ENCODE measurements at regions not wholly inside any gene's neighbourhood (a gene's known extent, or its start where the extent isn't known, plus 50 kb on each side); places are given as distances from the start of the nearest gene placed in this dataset.
"Not testable (repeated sequence)": the region's sequence is repeated elsewhere in the genome, so short reads cannot be mapped to it uniquely, and the experiment has no call there.

DNA sequence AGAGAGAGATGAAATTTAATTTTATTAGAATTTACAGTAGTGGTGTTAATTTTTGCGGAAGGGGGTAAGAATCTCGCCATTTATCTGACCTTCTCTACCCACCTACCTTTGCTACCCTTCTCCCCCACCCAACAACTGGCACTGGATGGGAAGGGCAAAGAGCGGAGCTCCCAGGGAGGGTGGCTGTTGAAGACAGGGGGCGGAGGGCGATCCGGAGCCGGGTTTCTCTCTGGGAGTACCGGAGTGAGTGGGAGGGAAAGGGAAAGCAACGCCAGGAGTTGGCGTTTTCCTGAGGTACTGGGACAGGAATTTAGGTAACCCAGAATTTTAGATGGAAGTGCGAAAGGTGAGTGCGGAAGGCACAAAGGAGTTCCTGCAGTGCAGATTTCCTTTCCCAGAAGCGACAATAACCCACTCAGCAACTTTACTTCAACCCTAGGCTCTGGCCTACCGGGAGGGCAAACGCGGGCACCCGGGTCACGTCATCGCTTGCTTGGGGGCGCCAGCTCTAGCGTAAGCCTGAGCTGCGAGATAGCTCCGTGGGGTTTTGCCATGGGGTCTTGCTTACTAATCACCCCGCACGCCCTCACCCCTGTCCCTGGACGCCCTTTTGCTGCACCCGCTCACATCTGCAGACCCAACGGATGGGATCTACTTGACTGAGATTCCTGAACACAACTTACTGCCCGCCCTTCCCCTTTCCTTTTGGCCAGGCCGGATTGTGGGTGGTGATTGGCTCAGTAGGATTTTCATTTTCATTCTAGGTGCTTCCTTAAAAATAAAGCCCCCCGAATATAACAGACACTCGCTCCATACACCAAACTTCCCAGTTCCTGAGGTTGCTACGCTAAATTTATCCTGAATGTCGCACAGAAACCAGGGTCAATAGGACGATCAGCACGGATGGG, 413.0 kb upstream of the ESRRG start:
- DNase-seq: no peak

DNA sequence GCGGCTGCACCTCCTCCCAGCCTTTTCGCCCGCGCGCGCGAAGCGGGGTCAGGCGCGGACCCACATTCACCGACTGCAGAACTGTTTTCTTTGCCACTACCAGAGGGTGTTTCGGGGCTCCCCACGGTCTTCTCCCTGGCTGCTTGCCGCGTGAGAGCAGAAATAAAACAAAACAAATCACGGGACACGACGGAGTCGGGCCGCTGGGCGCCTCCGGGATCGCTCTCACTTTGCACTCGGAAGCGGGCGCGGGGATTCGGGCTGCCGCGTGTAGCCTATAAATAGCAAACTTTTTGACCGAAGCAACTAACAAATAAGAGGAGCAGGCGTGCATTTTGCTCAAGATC, 412.3 kb upstream of the ESRRG start:
- DNase-seq: no peak

DNA sequence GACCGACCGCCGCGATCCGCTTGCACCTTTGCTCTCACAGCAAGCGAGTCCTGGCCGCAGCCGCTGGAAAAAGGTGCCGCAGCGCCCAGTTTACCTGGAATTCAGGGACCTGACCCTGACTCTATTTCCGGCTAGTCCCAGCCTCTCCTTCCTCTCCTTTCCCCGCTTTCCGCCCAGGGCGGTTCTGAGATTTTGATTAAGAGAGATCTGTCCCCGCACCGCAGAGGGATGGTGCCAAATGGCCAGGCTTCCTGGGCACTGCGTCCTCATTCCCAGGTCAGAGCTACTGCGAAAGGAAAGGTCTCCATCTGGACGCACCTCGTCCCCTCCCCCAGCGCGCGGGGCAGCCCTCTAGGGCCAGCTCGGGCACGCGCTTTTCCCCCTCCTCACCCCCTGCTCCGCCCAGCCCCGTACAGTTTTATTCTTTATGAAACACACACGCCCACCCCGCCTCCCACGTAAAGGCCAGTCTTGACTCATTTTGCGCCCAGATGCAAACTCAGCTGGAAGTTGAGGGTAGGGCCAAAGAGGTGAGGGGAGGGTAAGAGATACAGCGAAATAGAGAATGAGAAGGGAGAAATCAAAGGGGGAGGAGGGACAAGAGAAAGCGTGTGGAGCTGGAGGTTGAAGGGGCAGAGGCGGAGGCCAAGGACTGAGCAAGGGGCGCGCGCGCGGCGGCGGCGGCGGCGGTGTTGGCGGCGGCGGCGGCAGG, 411.8 kb upstream of the ESRRG start:
- no peak for DNase-seq

DNA sequence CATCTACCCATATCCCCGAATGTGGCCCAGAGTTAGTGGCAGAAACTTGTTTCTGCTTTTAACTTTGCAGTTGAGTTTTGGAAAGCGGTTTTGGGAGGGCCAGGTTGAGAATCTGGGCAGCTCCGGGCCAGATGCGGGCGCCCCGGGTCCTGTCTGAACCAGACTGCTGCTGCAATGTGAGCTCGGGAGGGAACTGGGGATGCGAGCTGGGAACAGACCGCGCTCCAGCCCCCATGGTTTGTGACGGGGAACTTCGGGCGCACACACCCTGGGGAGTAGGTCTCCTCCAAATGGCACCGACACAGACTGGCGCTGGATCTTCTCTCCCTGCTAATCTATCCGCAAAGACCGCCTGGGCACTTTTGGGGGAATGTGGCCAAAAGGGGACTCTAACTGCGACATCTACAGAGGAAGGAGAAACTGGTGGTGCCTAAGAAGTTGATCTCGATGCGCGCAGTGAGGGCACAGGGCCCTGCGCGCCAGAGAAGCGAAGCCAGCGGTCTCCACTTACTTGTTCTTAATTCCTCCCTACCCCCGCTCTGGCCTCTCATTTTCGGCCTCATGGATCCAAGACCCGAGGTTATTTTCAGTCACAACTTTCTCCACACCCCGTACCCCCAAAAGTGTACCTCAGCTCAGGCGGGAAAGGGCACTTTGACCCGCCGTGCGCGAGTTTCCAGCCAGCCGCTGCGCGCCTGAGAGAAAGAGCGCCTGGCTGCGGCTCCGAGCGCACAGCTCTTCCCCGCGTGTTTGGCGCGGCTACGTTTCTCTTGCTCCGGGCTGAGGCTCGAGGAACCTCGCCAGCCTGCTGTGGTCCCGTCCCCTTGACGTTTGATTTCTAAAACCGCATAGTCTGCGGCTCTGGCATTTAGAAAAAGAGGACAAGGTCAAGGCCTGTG, 411.0 kb upstream of the ESRRG start:
- no peak for DNase-seq

DNA sequence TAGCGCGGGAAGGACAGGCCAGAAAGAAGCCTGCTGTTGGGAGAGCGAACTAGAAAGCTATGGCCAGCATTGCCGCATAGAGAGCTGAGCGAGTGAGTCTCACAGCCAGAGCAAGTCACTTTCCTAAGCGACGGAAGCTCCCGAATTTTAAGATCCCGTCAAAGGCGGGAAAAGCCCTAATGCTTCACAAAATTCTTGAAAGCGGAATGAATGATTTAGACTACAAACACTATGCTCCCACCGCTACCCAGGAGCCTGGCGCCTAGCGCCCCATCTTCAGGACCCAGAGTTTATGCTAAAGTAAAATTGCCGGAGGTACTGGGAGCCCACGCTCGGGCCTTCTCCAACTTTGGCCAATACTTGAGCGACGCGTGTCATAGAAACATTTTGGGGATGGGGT, 409.9 kb upstream of the ESRRG start:
- DNase-seq: no peak

DNA sequence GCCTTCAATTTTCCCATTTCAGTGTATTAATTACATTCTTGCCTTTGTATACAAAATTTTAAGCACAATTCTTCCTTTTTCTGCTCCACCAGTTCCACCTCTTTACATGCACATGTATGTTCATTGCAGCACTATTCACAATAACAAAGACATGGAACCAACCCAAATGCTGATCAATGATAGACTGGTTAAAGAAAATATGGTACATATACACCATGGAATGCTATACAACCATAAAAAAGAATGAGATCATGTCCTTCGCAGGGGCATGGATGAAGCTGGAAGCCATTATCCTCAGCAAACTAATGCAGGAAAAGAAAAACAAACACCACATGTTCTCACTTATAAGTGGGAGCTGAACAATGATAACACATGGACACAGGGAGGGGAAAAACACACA, 400.1 kb upstream of the ESRRG start:
- DNase-seq: not testable (repeated sequence)

DNA sequence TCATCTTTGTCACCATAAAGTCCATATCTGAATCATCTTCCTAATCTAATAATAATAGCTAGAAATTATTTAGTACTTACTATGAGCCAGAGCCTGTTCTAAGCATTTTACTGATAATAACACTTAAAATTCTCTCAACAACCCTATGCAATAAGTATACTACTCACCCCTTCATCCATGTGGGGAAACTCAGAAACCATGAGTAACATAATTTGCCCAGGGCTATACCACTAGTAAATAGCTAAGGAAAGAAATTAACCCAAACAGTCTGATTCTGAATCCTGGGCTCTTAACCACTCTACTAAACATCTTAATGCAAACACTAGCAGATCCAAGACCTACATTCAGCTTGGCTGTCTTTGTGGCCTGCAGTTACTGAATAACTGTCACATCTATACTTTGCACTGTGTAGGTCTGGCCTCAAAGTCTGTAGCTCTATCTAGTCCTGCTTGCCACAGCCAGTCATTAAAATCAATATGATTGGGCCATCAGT, 394.8 kb upstream of the ESRRG start:
- no peak for DNase-seq

DNA sequence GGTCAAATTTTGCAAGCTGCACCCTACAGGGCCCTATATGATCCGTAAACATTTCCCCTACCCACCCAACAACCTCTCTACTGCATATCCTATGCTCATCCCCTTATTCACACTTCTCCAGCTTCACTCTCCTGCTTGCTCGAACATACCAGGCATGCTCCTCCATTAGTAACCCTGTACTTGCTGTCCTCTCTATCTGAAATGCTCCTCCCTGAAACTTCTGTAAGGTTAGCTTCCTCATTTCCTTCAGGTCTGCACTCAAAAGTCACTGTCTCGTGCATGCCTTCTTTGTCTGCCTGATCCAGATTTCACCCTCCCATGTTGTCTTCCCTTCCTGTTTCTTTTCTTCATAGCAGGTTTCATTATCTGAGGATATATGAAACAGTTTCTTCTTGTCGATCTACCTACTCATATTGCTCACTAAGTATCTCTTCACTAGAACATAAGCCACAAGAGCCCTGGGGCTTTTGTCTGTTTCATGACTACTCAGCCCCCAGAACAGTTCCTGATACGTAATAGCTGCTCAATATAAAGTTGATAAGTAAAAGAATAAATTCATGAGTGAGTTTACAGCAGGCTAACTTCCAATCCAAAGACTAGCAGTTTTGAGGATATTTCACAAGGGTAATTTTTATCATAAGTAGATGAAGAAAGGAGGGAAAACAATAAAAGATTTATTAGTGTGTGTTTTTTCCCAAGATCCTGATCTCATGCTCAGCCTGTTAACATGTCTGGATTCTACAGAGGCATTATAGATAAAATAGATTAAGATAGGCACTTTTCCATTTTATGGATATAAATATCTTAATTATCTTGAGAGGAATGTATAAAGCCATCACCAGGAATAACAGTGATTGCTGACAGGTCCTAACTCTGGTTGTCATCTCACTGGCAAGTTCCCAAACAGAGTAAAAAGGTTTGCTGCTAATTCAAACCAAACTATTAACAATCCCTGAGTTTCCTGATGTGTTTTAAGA, 392.5 kb upstream of the ESRRG start:
- no peak for DNase-seq

DNA sequence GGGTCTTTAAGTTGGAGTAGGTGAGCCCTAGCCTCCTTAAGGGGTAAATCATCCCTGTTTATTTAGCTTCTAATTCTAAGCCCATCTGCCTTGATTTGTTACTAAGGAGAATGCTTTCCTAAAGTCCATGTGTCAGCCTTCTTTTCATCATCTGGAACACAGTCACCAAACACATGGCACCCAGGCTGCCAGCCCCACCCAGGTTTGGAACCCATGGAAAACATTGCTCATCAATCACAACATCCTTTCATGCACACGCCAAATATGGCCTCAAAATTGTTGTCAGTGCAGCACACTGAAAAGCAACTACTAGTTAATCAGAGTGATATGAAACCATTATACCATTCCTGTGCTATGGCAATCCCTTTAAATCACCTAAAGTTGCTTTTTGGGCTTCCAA, 386.7 kb upstream of the ESRRG start:
- no peak for DNase-seq

DNA sequence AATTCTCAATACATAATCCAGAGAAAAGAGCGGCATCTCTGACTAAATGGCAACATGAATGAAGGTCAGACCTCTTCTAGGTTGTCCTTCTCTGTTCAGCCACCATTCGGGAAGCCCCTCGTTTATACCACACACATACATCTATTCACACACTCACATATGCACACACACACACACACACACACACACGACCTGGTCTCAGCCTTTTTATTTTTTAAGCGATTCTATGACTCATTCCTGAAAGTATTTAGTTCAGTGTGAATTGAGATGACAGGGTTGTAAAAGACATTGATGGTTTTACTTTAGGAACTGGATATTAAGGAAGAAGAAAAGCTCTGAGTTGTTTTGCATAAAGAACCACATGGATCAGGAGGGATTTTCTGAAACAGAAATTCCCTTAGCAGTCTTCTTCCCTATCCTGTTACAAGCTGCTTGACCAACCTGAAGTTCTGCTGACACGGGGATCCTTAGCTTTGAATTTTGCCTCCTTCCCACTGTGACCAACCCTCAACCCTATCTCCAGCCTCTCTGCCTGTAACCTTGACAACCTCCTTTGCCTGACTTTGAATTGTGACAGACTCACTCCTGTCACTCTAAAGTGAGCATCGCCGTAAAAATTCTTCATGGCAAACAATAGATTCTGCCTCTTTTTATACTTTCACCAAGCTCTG, 383.1 kb upstream of the ESRRG start:
- no peak for DNase-seq

DNA sequence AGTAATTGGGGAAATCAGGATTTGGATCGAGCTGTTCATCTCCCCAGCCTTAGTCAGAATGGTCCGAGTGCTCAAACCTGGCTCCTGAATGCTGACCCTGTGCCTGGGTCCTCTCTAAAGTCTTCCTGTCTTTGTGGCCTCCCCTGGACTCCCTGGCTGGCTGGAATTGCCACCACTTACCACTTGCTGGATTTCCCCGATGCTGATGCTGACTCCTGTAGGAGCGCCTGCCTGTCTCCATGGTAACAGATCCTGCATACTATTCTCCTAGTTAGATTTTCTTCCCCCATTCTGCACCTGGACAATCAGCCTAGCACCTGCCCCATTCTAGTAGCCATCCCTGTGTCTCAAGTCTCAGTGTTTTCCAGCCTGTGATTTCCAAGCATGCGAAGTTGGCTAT, 382.2 kb upstream of the ESRRG start:
- DNase-seq: no peak

DNA sequence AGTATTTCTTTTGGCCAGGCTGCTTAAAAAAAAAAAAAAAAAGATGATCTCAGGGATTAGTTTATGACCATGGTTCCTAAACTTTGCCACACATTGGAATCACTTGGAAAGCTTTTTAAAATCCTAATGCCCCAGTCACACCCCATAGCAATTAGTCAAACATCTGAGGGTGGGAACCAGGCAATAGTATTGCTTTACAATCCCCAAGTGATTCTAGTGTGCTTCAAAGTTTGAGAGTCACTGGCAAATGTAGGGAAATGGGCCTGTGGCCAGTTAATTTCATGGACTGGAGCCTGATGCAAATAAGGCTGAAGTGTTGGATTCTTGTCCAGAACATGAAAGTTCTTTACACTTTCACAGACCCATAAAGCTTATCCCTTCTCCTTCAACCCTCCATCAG, 374.6 kb upstream of the ESRRG start:
- DNase-seq: no peak

DNA sequence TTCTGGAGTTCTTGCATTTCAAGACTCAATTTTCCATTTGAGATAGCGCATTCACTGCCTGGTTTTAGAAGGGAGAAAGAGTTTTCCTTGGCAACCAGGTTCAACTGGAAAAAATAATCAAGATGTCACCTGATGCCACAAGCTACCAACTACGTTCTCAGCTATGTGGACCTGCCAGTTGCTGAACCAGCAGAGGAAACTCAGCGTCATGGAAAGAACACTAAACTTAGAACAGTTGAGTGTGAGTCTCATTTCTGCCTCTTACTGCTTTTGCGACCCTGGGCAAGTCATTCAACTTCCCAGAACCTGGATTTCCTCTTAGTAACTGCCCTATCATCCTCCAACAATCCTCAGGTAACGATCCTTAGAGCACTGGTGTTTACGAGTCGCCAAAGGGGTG, 373.0 kb upstream of the ESRRG start:
- no peak for DNase-seq

DNA sequence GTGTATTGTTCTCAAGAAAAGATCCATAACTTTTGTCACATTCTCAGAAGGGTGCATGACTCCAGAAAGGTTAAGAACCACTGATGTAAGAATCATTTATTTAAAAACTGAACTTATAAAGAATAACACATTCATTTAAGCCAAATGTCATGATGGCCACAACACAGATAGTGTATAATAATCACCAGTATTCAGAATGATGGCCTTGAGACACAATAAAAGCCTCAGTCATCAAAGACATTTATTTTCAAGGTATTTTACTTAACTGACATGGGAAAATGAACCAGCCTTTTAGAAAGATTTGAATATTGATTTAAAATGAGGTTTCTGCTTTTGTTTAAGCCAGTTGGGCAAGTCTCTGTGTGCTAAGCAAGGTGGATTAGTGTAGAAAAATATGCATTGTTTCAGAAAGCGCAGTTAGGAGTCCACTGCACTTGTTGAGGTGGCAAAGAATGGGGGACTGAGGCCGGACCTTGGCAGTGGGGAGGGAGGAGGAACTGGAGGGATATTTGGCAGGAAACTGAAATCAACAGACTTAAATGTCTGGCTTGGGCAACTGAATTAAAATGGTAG, 371.9 kb upstream of the ESRRG start:
- no peak for DNase-seq

DNA sequence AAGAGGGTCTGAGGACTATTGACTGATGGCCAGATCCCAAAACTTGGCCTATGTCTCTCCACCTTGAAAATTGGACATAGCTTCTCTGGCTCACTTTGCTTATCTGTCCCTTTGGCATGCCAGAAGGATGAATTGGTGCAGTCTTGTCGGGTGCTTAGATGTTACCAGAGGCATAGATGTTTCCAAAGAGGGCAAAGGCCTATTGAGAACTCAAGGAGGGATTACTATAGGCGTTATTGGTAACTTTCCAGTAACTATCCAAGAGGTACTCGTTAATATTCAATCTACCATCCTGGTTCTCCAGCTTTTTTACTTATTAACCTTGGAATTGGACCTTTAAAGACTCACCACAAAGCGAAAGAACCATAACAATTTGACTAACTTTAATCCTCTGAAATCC, 368.3 kb upstream of the ESRRG start:
- DNase-seq: no peak

DNA sequence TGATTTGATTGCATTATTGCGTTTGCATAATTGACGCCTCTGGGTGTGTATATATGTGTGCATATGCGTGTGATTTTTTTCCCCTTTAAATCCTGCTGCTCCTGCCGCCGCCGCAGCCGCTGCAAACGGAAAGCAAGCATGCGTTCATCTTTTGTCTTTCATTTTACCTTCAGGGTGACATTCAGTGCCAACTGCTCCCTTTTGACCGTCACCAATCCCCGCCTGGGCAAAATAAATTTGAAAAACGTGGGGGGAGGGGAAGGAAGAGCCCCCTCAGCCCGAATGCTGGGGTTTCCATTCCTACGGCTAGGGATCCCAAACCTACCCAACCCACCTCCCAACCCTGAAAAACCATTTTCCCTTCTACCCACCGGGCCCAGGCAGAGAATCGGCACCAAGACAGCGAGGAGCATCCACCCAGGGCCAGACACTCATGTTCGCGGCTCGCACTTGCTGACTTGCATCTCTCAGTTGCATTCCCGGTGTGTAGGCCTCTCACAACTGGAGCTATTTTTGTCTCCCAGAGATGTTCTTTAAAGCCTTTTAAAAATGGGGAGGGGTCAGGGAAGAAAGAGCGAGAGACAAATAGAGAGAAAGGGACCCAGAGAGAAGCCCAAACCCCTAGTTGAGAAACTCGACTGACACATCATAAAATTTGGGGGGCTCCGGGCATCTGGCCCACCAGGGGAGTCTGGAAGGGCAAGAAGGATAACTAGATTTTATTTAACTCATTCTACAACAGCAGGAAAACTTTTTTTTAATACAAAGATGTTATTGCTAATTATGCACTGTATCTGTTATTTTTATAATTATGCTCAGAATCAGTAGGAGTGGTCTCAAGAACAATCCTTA, 367.1 kb upstream of the ESRRG start:
- no peak for DNase-seq

DNA sequence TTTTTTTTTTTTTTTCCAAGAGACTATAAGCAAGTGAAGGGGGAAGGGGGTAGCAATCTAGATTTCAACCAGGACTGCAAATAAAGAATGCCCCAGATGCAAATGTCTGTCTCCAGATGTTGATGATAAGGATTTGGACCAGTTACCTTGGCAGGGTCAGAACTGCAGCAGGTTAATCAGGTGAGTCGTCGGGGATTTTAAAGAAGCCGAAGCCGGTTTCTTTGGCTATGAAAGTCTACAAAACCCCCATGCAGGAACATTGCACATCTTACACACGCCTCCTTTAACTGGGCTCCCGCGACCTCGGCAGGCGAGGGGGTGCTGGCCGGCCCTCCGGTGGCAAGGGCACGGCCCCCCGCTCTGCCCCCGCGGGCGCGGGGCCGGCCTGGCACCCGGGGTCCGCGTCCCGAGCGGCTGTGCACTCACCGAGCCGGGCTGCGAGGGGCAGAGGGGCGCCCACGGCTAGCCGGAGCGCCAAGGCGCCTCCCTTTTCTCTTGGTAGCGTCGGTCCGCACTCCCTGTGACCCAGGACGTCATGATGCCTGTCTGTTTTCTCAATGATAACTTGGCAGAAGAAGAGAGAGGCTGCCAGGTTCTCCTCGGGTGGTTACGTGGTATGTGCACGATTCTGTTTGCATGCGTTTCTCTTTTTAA, 366.3 kb upstream of the ESRRG start:
- no peak for DNase-seq

DNA sequence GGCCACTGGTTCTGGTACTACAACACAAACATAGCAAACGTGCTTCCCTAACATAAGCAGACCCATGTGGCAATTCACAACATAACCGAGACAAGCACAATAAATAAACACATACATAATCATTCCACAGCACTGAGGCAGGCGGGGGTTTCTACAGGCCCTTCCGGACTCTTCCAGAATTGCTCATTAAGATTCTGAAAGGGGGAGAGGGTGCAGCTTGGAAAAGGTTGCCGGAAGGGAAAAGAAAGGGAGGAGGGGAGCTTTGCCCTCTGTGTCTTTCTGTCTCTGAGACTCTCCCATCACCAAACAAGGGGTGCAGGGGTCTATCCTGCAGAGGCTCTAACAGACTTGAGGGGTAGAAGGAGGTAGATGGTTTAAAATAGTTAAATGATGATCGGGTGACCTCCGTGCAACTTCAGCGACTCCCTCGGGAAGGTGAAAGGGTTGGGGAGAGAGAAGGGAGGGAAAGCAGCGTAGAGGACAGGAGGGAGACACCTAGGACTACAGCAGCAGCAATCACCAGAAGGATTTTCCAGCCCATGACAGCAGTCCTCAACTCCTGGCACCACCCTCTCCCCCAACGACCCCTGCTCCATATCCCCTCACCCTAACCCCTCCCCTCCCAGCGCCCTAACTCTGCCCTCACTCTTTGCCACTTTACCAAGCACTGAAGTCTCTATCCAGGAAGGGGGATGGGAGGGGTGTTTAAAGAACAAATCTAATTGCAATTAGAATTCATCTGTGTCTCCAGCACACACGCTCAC, 365.5 kb upstream of the ESRRG start:
- DNase-seq: no peak

DNA sequence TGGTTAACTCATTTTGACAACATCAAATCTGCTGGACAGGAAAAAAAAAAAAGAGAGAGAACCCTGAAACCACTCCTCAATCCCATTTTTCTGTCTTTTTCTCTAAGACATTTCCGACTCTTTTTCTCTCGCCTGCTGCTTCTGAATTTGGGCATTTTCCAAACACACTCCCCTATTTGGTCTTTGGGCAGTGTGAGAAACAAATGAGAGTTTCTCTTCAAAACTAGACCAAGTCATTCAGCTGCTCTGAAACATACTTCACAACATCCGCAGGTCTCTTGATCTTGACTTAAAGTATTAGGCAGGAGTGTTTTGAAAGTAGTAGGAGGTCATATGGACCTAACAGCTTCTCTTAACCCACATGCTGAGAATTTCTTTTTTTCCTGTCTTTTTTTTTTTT, 364.8 kb upstream of the ESRRG start:
- no peak for DNase-seq
